Adrenal gland (tissue), 9 donors: ENCODE measurements at regions not wholly inside any gene's neighbourhood (a gene's known extent, or its start where the extent isn't known, plus 50 kb on each side); places are given as distances from the start of the nearest gene placed in this dataset.

Experiments
- DNase-seq, 7 donors: peaks; one replicate each; pipeline ENCODE4 v3.0.0-alpha.2; 2019 to 2020
- H3K27ac ChIP-seq, 5 donors: fragments of 200-600 bp; sonication (generic) in 4 of 5; 1 replicate in 3 of 5; 2 replicates in 2 of 5; pipeline versions ENCODE4 v1.5.1 to v1.8.0; 2016 to 2020; ENCODE audit warnings: mild to moderate bottlenecking in 1 of 5
- H3K27me3 ChIP-seq: fragments of 200-600 bp; 2 replicates; pipeline ENCODE4 v1.8.0; 2021
- H3K36me3 ChIP-seq, 2 donors: fragments of 200-600 bp; replicated peaks in 1 of 2; 1 replicate in 1 of 2; 2 replicates in 1 of 2; pipeline versions ENCODE4 v1.5.1 to v1.8.0; 2018 to 2022
- H3K4me1 ChIP-seq, 2 donors: fragments of 200-600 bp; replicated peaks in 1 of 2; 1 replicate in 1 of 2; 2 replicates in 1 of 2; pipeline versions ENCODE4 v1.5.1 to v1.8.0; 2018 to 2021
- H3K4me3 ChIP-seq, 4 donors: fragments of 200-600 bp; sonication (generic) in 3 of 4; one replicate each; pipeline ENCODE4 v1.5.1; 2016 to 2018
- H3K9me3 ChIP-seq, 3 donors: fragments of 200-600 bp; sonication (generic) in 1 of 3; replicated peaks in 1 of 3; 1 replicate in 2 of 3; 2 replicates in 1 of 3; pipeline versions ENCODE4 v1.5.1 to v1.8.0; 2016 to 2021
- CTCF ChIP-seq, 6 experiments: fragments of 450-650 bp in 4 of 6; fragments of 200-600 bp in 2 of 6; sonication (generic) in 1 of 6; IDR thresholded peaks; 1 replicate in 5 of 6; 2 replicates in 1 of 6; pipeline versions ENCODE4 v1.5.1 to v1.8.0; 2016 to 2021; ENCODE audit warnings: antibody characterized with exemption in 6 of 6, mild to moderate bottlenecking in 2 of 6, moderate library complexity in 1 of 6
- POLR2A ChIP-seq, 2 donors: fragments of 450-650 bp; IDR thresholded peaks; one replicate each; pipeline ENCODE4 v1.6.1; 2017; ENCODE audit warnings: antibody characterized with exemption in 2 of 2, mild to moderate bottlenecking in 2 of 2, moderate library complexity in 1 of 2
- WGBS, 4 donors: extraction: QIAGEN DNeasy Blood & Tissue Kit in 2 of 4; methylation state at CpG; one replicate each; pipeline versions ENCODE4 v1.1.5 to v1.1.7; 2013 to 2017; 5-methylcytosine and 5-hydroxymethylcytosine counted together
- intact Hi-C, 2 donors: fragments of 100-400 bp; cut with DNase I; formaldehyde crosslinking; loops; one replicate each; pipeline versions ENCODE4 v1.14.1 to v1.15.0; 2022 to 2023
- donor health status: healthy with polysubstance abuse.
- donor health status: Bipolar disorder and iron deficiency.
- donor health status: DM: yes; HTN: yes; CAD: no.
- donor health status: DM: no; HTN: no; CAD: no.
- donor health status: DM: no; HTN: no; CAD: no.

GRCh38 chr6:147833607-147834006 lies 325.1 kb downstream of the SAMD5 start:
- intact Hi-C loops: no loop called here
- Histone ChIP-seq H3K4me1 (no peaks in the 10 kb centered on the region), H3K9me3 (no peaks in the 10 kb centered on the region), H3K4me3 (no peak overlapping the region), H3K27ac (no peak overlapping the region), H3K36me3 (no peaks in the 10 kb centered on the region), H3K27me3 (no peaks in the 10 kb centered on the region)
- no peak for TF ChIP-seq POLR2A (IDR thresholded peaks at IDR 0.05)
- TF ChIP-seq CTCF (IDR thresholded peaks at IDR 0.05): no peak
- WGBS, 4 donors: 38 to 63% (median 51%) methylated on average over 1 of the region's 1 CpG
- no peak for DNase-seq

GRCh38 chr6:147834084-147834776 lies 325.7 kb downstream of the SAMD5 start:
- intact Hi-C loops: no loop called here
- Histone ChIP-seq H3K27ac (no peak overlapping the region), H3K9me3 (no peaks in the 10 kb centered on the region), H3K4me3 (no peak overlapping the region), H3K36me3 (no peaks in the 10 kb centered on the region), H3K27me3 (no peaks in the 10 kb centered on the region), H3K4me1 (no peaks in the 10 kb centered on the region)
- TF ChIP-seq POLR2A (IDR thresholded peaks at IDR 0.05) (no peak), CTCF (IDR thresholded peaks at IDR 0.05) (no peak)
- no peak for DNase-seq
- WGBS, 4 donors: 57 to 64% (median 63%) methylated on average over 7 of the region's 7 CpGs

- H3K36me3 ChIP-seq: no peaks in the 10 kb centered on the region
- H3K27me3 ChIP-seq: no peaks in the 10 kb centered on the region
- H3K4me3 ChIP-seq: no peak overlapping the region
- WGBS, 4 donors: 73 to 83% (median 82%) methylated on average over 4 of the region's 4 CpGs
- H3K4me1 ChIP-seq: no peaks in the 10 kb centered on the region
- no peaks in the 10 kb centered on the region for H3K9me3 ChIP-seq
- DNase-seq: no peak
- H3K27ac ChIP-seq: no peak overlapping the region
- no peak for TF ChIP-seq POLR2A (IDR thresholded peaks at IDR 0.05)
- TF ChIP-seq CTCF (IDR thresholded peaks at IDR 0.05): no peak
- intact Hi-C loops: no loop called here
Measured at GRCh38 chr6:147837540-147837939, 329.1 kb downstream of the SAMD5 start.

DNA sequence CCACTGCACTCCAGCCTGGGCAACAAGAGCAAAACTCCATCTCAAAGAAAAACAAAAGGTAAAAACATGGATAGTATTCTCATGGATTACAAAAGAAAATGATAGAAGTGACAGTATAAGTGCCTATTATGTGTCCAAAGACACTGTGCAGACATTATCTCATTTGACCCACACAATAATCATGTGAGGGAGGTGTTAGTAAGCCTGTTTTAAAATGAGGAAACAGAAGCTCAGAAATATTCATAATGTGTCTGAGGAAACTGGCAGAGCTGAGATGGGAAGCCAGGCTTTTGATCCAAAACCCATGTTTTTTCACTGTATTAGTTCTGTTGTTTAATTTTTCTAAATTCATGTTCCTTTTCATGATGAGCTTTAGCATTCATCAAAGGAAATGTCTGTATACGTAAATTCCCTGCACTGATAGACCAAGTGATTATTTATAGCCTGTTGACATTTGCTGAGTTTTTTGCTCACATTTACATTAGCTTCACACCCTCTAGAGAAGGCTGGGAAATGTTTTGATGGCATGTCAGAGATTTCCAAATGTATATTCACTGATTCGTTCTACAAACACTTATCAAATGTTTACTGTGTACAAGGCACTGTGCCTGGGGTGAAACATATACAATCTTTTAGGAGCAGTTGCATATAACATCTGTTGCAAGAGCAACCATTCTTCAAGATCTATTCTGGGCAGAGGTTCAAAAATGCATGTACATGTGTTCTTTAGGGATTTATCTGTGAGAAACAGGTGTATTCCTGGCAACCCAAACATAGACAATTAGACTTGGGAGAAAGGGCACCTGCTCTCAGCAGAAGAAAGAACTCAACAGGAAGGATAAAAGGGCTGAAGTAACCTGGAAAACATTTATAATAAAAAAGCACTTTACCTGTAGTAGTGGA lies 331.5 kb downstream of the SAMD5 start:
- TF ChIP-seq POLR2A (IDR thresholded peaks at IDR 0.05) (no peak), CTCF (IDR thresholded peaks at IDR 0.05) (no peak)
- 34 to 52% (median 45%) methylated on average over 2 of the region's 2 CpGs for WGBS, 4 donors
- intact Hi-C loops: no loop called here

More for the DNA sequence above, 331.5 kb downstream of the SAMD5 start:
- Histone ChIP-seq H3K27ac (no peak overlapping the region), H3K36me3 (no peaks in the 10 kb centered on the region), H3K4me1 (no peaks in the 10 kb centered on the region), H3K27me3 (no peaks in the 10 kb centered on the region), H3K4me3 (no peak overlapping the region), H3K9me3 (no peaks in the 10 kb centered on the region)
- no peak for DNase-seq
